ENCODE measurements at regions not wholly inside any gene's neighbourhood (a gene's known extent, or its start where the extent isn't known, plus 50 kb on each side); places are given as distances from the start of the nearest gene placed in this dataset.

- H3K9me3 ChIP-seq: no peaks in the 10 kb centered on the region
- H3K4me2 ChIP-seq: no peak overlapping the region
- no peaks in the 10 kb centered on the region for H3K79me2 ChIP-seq (ENCODE audit: insufficient read depth)
- DNase-seq: no peak
- H3K4me3 ChIP-seq (ENCODE audit: low read depth in 2 of 2, low read length in 1 of 2): no peak overlapping the region
- no peak for TF ChIP-seq NFIC (IDR thresholded peaks at IDR 0.05; ENCODE audit: borderline replicate concordance)
- ChIA-PET CTCF (no interaction called here), POLR2A (no interaction called here)
- 84% methylated on average over 3 of the region's 6 CpGs for WGBS (ENCODE audit: low lambda C conversion rate)
- no peaks in the 10 kb centered on the region for H3F3A ChIP-seq (replicated peaks; ENCODE audit: insufficient read depth)
- no peaks in the 10 kb centered on the region for H3K27me3 ChIP-seq (ENCODE audit: insufficient read depth)
- no peak overlapping the region for H2AFZ ChIP-seq (ENCODE audit: low read depth)
- no peak overlapping the region for H3K27ac ChIP-seq (ENCODE audit: low read depth in 2 of 2, low read length in 1 of 2)
- H3K4me1 ChIP-seq (ENCODE audit: control insufficient read depth in 1 of 2, insufficient read depth in 2 of 2, low read depth in 1 of 2, low read length in 1 of 2): peaks cover 0 to 11% of the 10 kb centered on the region in 2 experiments; a peak in 1 of 4 replicates
- H3K36me3 ChIP-seq (replicated peaks in 1 of 2; ENCODE audit: control insufficient read depth in 1 of 2, insufficient read depth in 2 of 2, low read length in 1 of 2): no peaks in the 10 kb centered on the region
- no peaks in the 10 kb centered on the region for H3K9me2 ChIP-seq
- H4K20me1 ChIP-seq (ENCODE audit: insufficient read depth): no peaks in the 10 kb centered on the region
- H3K9ac ChIP-seq: no peak overlapping the region
These were observed 91.3 kb downstream of the MYEOV start for GRCh38 chr11:69385144-69385820.

DNA sequence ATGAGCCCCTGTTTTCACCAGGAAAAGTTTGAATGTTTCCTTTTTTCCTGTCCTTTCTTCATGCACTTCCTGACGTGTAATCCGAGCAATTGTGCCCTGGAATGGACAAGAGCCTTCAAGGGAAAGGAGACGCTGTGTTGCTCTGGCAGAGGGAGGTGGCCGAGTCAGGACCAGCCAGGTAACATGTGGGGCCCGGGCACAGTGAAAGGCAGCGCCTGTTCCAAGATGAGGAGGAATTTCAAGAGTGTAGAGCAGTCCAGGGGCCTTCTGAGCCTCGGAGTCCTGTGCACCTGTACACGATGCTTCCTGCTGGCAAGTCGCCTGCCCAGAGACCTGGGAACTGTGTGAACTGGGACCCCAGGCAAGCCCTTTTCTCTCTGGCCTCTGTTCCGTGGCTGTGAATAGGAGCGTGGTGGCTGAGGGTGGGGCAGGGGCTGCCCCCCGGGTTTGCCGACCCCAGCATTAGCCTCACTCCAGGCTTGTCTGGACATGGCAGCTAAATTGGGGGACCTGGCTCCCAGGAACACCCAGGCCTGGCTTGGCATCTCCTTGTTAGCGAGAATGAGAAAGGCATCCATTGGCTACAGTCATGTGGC is 92.0 kb downstream of the MYEOV start:
- ChIA-PET POLR2A (no interaction called here), CTCF (no interaction called here)
- H3K9me3 ChIP-seq: no peaks in the 10 kb centered on the region
- H3K9ac ChIP-seq: no peak overlapping the region
- H3K9me2 ChIP-seq: no peaks in the 10 kb centered on the region
- no peaks in the 10 kb centered on the region for H3K27me3 ChIP-seq (ENCODE audit: insufficient read depth)
- no peak overlapping the region for H3K4me2 ChIP-seq
- H3K36me3 ChIP-seq (replicated peaks in 1 of 2; ENCODE audit: control insufficient read depth in 1 of 2, insufficient read depth in 2 of 2, low read length in 1 of 2): no peaks in the 10 kb centered on the region
- H2AFZ ChIP-seq (ENCODE audit: low read depth): no peak overlapping the region
- no peaks in the 10 kb centered on the region for H3F3A ChIP-seq (replicated peaks; ENCODE audit: insufficient read depth)
- no peaks in the 10 kb centered on the region for H4K20me1 ChIP-seq (ENCODE audit: insufficient read depth)
- peaks cover 0 to 4% of the 10 kb centered on the region in 2 experiments; a peak in 1 of 4 replicates for H3K4me1 ChIP-seq (ENCODE audit: control insufficient read depth in 1 of 2, insufficient read depth in 2 of 2, low read depth in 1 of 2, low read length in 1 of 2)
- no peak overlapping the region for H3K4me3 ChIP-seq (ENCODE audit: low read depth in 2 of 2, low read length in 1 of 2)
- 90% methylated on average over 8 of the region's 14 CpGs for WGBS (ENCODE audit: low lambda C conversion rate)
- no peak overlapping the region for H3K27ac ChIP-seq (ENCODE audit: low read depth in 2 of 2, low read length in 1 of 2)
- TF ChIP-seq, protein P1, sequence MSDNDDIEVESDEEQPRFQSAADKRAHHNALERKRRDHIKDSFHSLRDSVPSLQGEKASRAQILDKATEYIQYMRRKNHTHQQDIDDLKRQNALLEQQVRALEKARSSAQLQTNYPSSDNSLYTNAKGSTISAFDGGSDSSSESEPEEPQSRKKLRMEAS (IDR thresholded peaks at IDR 0.05; ENCODE audit: low read depth): no peak
- no peak for TF ChIP-seq FOXJ3 (CRISPR knock-in tag; IDR thresholded peaks at IDR 0.05)
- TF ChIP-seq EZH2phosphoT487 (IDR thresholded peaks at IDR 0.05; ENCODE audit: borderline replicate concordance, low read depth): no peak
- no peak for TF ChIP-seq CHD2 (IDR thresholded peaks at IDR 0.05; ENCODE audit: low read length, partially characterized antibody)
- no peak for TF ChIP-seq GABPA (IDR thresholded peaks at IDR 0.05; ENCODE audit: low read depth)
- TF ChIP-seq, protein P2, sequence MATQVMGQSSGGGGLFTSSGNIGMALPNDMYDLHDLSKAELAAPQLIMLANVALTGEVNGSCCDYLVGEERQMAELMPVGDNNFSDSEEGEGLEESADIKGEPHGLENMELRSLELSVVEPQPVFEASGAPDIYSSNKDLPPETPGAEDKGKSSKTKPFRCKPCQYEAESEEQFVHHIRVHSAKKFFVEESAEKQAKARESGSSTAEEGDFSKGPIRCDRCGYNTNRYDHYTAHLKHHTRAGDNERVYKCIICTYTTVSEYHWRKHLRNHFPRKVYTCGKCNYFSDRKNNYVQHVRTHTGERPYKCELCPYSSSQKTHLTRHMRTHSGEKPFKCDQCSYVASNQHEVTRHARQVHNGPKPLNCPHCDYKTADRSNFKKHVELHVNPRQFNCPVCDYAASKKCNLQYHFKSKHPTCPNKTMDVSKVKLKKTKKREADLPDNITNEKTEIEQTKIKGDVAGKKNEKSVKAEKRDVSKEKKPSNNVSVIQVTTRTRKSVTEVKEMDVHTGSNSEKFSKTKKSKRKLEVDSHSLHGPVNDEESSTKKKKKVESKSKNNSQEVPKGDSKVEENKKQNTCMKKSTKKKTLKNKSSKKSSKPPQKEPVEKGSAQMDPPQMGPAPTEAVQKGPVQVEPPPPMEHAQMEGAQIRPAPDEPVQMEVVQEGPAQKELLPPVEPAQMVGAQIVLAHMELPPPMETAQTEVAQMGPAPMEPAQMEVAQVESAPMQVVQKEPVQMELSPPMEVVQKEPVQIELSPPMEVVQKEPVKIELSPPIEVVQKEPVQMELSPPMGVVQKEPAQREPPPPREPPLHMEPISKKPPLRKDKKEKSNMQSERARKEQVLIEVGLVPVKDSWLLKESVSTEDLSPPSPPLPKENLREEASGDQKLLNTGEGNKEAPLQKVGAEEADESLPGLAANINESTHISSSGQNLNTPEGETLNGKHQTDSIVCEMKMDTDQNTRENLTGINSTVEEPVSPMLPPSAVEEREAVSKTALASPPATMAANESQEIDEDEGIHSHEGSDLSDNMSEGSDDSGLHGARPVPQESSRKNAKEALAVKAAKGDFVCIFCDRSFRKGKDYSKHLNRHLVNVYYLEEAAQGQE (IDR thresholded peaks at IDR 0.05; ENCODE audit: low read depth, low read length): no peak
- TF ChIP-seq, protein P3, sequence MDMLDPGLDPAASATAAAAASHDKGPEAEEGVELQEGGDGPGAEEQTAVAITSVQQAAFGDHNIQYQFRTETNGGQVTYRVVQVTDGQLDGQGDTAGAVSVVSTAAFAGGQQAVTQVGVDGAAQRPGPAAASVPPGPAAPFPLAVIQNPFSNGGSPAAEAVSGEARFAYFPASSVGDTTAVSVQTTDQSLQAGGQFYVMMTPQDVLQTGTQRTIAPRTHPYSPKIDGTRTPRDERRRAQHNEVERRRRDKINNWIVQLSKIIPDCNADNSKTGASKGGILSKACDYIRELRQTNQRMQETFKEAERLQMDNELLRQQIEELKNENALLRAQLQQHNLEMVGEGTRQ (IDR thresholded peaks at IDR 0.05; ENCODE audit: borderline replicate concordance, low read depth, low read length): no peak
- TF ChIP-seq EP300 (IDR thresholded peaks at IDR 0.05; ENCODE audit: borderline replicate concordance in 1 of 2, low read depth in 1 of 2, low read length in 1 of 2): no peak
- TF ChIP-seq FOSL2 (IDR thresholded peaks at IDR 0.05; ENCODE audit: borderline replicate concordance, low read depth): no peak
- TF ChIP-seq RAD21 (IDR thresholded peaks at IDR 0.05; ENCODE audit: low read length): no peak
- TF ChIP-seq GATA2 (CRISPR knock-in tag; IDR thresholded peaks at IDR 0.05): no peak
- TF ChIP-seq TAF1 (IDR thresholded peaks at IDR 0.05; ENCODE audit: borderline replicate concordance, low read depth, low read length): no peak
- no peak for TF ChIP-seq ZBTB33 (IDR thresholded peaks at IDR 0.05; ENCODE audit: borderline replicate concordance, low read depth)
- TF ChIP-seq NFIC (IDR thresholded peaks at IDR 0.05; ENCODE audit: borderline replicate concordance): no peak
- no peak for TF ChIP-seq CTCF (IDR thresholded peaks at IDR 0.05)
- no peaks in the 10 kb centered on the region for H3K79me2 ChIP-seq (ENCODE audit: insufficient read depth)
- DNase-seq: no peak
